Osteoblast (primary cell): ENCODE measurements at regions not wholly inside any gene's neighbourhood (a gene's known extent, or its start where the extent isn't known, plus 50 kb on each side); places are given as distances from the start of the nearest gene placed in this dataset.

ENCODE experiments used
- DNase-seq: peaks from one replicate; pipeline ENCODE4 v3.0.0; 2011; ENCODE audit warnings: low spot score, mixed read lengths; ENCODE audit not compliant: insufficient read length; ENCODE audit errors: missing footprints
- H2AFZ ChIP-seq: 2 replicates; pipeline ENCODE4 v1.6.0; 2011; ENCODE audit warnings: mild to moderate bottlenecking, low read length
- H3K27ac ChIP-seq: 2 replicates; pipeline ENCODE4 v1.5.1; 2011; ENCODE audit warnings: mild to moderate bottlenecking, low read depth, low read length, moderate library complexity
- H3K27me3 ChIP-seq: 2 replicates; pipeline ENCODE4 v1.6.0; 2012; ENCODE audit warnings: mild to moderate bottlenecking, control low read depth, inconsistent platforms, low read length, moderate library complexity; ENCODE audit not compliant: insufficient read depth
- H3K36me3 ChIP-seq: 2 replicates; pipeline ENCODE4 v1.5.1; 2011; ENCODE audit warnings: mild to moderate bottlenecking, low read length, control low read depth, moderate library complexity; ENCODE audit not compliant: insufficient read depth
- H3K4me1 ChIP-seq: 2 replicates; pipeline ENCODE4 v1.5.1; 2011; ENCODE audit warnings: mild to moderate bottlenecking, low read length, control low read depth, moderate library complexity; ENCODE audit not compliant: insufficient read depth
- H3K4me2 ChIP-seq: 2 replicates; pipeline ENCODE4 v1.6.0; 2011; ENCODE audit warnings: mild to moderate bottlenecking, low read length; ENCODE audit not compliant: insufficient read depth
- H3K4me3 ChIP-seq: fragments of 200-600 bp; sonication (generic); 3 replicates; pipeline ENCODE4 v1.5.1; 2012; ENCODE audit warnings: mild to moderate bottlenecking, low read length, inconsistent platforms; ENCODE audit not compliant: insufficient read depth
- H3K79me2 ChIP-seq: 2 replicates; pipeline ENCODE4 v1.6.0; 2012; ENCODE audit warnings: mild to moderate bottlenecking, low read length, control low read depth, inconsistent platforms; ENCODE audit not compliant: insufficient read depth
- H3K9me3 ChIP-seq: 2 replicates; pipeline ENCODE4 v1.5.1; 2011; ENCODE audit warnings: low read depth, low read length, control low read depth
- H4K20me1 ChIP-seq: 2 replicates; pipeline ENCODE4 v1.6.0; 2012; ENCODE audit warnings: mild to moderate bottlenecking, low read length, control low read depth; ENCODE audit not compliant: insufficient read depth
- TF ChIP-seq, protein P1 (sequence below): IDR thresholded peaks from 2 replicates; pipeline ENCODE4 v1.5.1; 2011; ENCODE audit warnings: mild to moderate bottlenecking, low read depth, low read length, moderate library complexity; ENCODE audit errors: extremely low read depth

DNA sequence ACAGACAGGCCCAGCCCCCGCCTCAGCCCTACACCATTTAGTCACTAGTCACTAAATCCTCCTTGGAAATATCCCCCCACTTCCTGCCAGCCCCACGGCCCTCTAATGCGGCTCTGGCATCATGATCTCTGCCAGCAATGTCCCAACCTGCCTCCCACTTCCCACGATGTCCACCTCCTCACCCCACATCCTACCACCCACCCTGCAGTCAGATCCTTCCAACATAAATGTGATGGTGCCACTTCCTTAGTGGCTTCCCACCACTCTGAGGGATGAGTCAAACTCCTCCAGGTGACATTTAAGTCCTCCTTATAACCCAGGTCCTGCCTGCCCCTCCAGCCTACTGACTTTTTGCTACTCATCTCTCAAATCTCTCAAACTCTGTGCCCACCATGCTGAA lies 167.5 kb downstream of the SHQ1 start:
- TF ChIP-seq, protein P1, sequence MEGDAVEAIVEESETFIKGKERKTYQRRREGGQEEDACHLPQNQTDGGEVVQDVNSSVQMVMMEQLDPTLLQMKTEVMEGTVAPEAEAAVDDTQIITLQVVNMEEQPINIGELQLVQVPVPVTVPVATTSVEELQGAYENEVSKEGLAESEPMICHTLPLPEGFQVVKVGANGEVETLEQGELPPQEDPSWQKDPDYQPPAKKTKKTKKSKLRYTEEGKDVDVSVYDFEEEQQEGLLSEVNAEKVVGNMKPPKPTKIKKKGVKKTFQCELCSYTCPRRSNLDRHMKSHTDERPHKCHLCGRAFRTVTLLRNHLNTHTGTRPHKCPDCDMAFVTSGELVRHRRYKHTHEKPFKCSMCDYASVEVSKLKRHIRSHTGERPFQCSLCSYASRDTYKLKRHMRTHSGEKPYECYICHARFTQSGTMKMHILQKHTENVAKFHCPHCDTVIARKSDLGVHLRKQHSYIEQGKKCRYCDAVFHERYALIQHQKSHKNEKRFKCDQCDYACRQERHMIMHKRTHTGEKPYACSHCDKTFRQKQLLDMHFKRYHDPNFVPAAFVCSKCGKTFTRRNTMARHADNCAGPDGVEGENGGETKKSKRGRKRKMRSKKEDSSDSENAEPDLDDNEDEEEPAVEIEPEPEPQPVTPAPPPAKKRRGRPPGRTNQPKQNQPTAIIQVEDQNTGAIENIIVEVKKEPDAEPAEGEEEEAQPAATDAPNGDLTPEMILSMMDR: no peak
- Histone ChIP-seq H2AFZ (no peak overlapping the region), H3K27me3 (peaks cover 28% of the 10 kb centered on the region), H3K27ac (no peak overlapping the region), H3K9me3 (no peaks in the 10 kb centered on the region), H3K36me3 (no peaks in the 10 kb centered on the region), H3K4me2 (no peak overlapping the region), H3K4me3 (no peak overlapping the region), H3K79me2 (no peaks in the 10 kb centered on the region), H3K4me1 (no peaks in the 10 kb centered on the region), H4K20me1 (no peaks in the 10 kb centered on the region)
- no peak for DNase-seq

DNA sequence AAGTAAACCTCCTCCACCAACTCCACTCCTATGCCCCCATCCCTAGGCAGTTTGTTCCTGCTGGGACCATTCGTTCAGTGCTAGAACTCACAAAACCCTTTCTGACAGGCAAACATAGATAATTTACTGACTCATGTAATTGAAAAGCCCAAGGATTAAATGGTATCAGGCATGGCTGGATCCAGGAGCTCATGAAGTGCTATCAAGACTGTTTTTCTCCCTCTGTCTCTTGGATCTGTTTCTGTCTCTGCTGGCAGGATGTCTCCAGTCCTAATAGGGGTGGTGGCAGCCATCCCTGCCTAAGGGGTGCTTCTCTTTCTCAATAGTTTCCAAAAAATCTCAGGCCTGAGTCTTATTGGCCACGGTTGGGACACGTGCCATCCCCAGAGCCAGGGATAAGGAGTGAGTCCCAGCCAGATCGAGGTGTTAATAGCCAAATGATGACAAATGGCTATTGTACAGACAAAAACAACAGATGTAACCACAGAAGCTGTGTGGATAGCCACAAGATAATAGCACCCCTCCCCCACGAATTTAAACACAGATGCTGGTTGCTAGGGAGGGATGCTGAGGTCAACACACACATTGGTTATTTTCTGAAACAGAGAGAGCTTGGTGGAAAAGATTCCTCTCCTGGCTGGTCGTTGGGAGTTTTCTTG lies 168.6 kb downstream of the SHQ1 start:
- Histone ChIP-seq H3K36me3 (no peaks in the 10 kb centered on the region), H3K27me3 (peaks cover 19% of the 10 kb centered on the region), H3K27ac (no peak overlapping the region), H3K79me2 (no peaks in the 10 kb centered on the region), H4K20me1 (no peaks in the 10 kb centered on the region), H3K4me2 (no peak overlapping the region), H2AFZ (no peak overlapping the region), H3K4me3 (no peak overlapping the region), H3K4me1 (no peaks in the 10 kb centered on the region), H3K9me3 (peaks cover 3% of the 10 kb centered on the region)
- DNase-seq: no peak
- TF ChIP-seq, protein P1: no peak

DNA sequence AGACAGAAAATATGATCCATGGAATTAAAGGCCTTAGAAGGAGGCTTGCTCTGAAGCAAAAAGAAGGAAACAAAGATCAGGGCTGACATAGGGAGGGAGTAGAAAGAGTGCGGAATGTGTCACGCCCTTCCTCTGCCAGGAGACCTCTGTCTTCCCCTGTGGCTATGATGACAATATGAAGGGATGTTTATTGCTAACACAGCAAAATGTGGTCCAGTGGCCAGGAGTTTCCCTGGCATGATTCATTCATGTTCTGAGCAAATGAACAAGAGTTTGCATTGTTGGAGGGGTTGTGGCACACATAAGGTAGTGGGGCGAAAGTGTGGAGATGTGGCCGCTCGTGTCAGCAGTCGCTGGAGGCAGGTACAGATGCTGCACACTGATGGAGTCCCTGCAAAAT lies 169.4 kb downstream of the SHQ1 start:
- Histone ChIP-seq H2AFZ (no peak overlapping the region), H3K27me3 (peaks cover 18% of the 10 kb centered on the region), H3K79me2 (no peaks in the 10 kb centered on the region), H3K9me3 (peaks cover 3% of the 10 kb centered on the region), H4K20me1 (no peaks in the 10 kb centered on the region), H3K4me2 (no peak overlapping the region), H3K4me1 (no peaks in the 10 kb centered on the region), H3K4me3 (no peak overlapping the region), H3K27ac (no peak overlapping the region), H3K36me3 (no peaks in the 10 kb centered on the region)
- DNase-seq: no peak
- TF ChIP-seq, protein P1: no peak

DNA sequence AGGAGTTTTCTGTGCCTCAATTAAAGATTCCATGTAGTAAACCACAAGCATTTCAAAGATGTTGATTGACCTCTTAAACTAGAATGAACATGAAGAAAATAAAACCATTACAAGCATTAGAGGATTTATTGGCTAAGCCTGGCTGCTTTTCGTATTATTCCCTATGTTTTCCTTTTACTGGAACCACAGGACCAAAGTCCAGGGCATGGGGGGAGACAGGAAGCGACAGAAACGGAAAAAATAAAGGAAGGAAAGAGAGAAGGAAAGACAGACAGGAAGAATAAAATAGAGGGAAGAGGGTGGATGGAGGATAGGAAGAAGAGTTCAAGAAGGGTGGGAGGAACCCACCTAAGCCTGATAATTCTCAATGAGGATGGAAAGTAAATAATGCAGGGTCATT lies 169.9 kb downstream of the SHQ1 start:
- H3K79me2 ChIP-seq: no peaks in the 10 kb centered on the region
- H2AFZ ChIP-seq: no peak overlapping the region
- no peak overlapping the region for H3K4me2 ChIP-seq
- H3K36me3 ChIP-seq: no peaks in the 10 kb centered on the region
- peaks cover 3% of the 10 kb centered on the region for H3K9me3 ChIP-seq
- DNase-seq: no peak
- H3K4me3 ChIP-seq: no peak overlapping the region
- no peak overlapping the region for H3K27ac ChIP-seq
- no peaks in the 10 kb centered on the region for H3K4me1 ChIP-seq
- peaks cover 18% of the 10 kb centered on the region for H3K27me3 ChIP-seq
- H4K20me1 ChIP-seq: no peaks in the 10 kb centered on the region
- TF ChIP-seq, protein P1: no peak
